ENCODE measurements at regions not wholly inside any gene's neighbourhood (a gene's known extent, or its start where the extent isn't known, plus 50 kb on each side); places are given as distances from the start of the nearest gene placed in this dataset.

- Histone ChIP-seq H3K4me3 (replicated peaks; ENCODE audit: low read depth, low read length) (no peak overlapping the region), H3K27me3 (replicated peaks; ENCODE audit: control insufficient read depth, insufficient read depth, low read length) (no peaks in the 10 kb centered on the region), H3K36me3 (ENCODE audit: control insufficient read depth, insufficient read depth, low read length) (no peaks in the 10 kb centered on the region)
- TF ChIP-seq CTCF (IDR thresholded peaks at IDR 0.05; ENCODE audit: insufficient read depth, low read length, poor library complexity, severe bottlenecking), result no peak
- no peak for DNase-seq (ENCODE audit: extremely low read depth, insufficient read length)
Observed at GRCh38 chr11:59302991-59303390, 55.7 kb upstream of the OR5AN1 start.

- Histone ChIP-seq H3K27me3 (replicated peaks; ENCODE audit: control insufficient read depth, insufficient read depth, low read length) (no peaks in the 10 kb centered on the region), H3K4me3 (replicated peaks; ENCODE audit: low read depth, low read length) (no peak overlapping the region), H3K36me3 (ENCODE audit: control insufficient read depth, insufficient read depth, low read length) (no peaks in the 10 kb centered on the region)
- DNase-seq (ENCODE audit: extremely low read depth, insufficient read length), result no peak
- no peak for TF ChIP-seq CTCF (IDR thresholded peaks at IDR 0.05; ENCODE audit: insufficient read depth, low read length, poor library complexity, severe bottlenecking)
Observed at GRCh38 chr11:59295435-59295834, 63.3 kb upstream of the OR5AN1 start.

GRCh38 chr11:59292611-59293010, 66.1 kb upstream of the OR5AN1 start:
- Histone ChIP-seq H3K36me3 (ENCODE audit: control insufficient read depth, insufficient read depth, low read length) (no peaks in the 10 kb centered on the region), H3K27me3 (replicated peaks; ENCODE audit: control insufficient read depth, insufficient read depth, low read length) (no peaks in the 10 kb centered on the region), H3K4me3 (replicated peaks; ENCODE audit: low read depth, low read length) (no peak overlapping the region)
- no peak for TF ChIP-seq CTCF (IDR thresholded peaks at IDR 0.05; ENCODE audit: insufficient read depth, low read length, poor library complexity, severe bottlenecking)
- DNase-seq (ENCODE audit: extremely low read depth, insufficient read length), result no peak

- Histone ChIP-seq H3K27me3 (replicated peaks; ENCODE audit: control insufficient read depth, insufficient read depth, low read length) (no peaks in the 10 kb centered on the region), H3K36me3 (ENCODE audit: control insufficient read depth, insufficient read depth, low read length) (no peaks in the 10 kb centered on the region), H3K4me3 (replicated peaks; ENCODE audit: low read depth, low read length) (no peak overlapping the region)
- no peak for DNase-seq (ENCODE audit: extremely low read depth, insufficient read length)
- TF ChIP-seq CTCF (IDR thresholded peaks at IDR 0.05; ENCODE audit: insufficient read depth, low read length, poor library complexity, severe bottlenecking), result no peak
Observed at GRCh38 chr11:59291228-59291627, 67.5 kb upstream of the OR5AN1 start.

GRCh38 chr11:59289356-59290181, 69.1 kb upstream of the OR5AN1 start:
- no peak for DNase-seq (ENCODE audit: extremely low read depth, insufficient read length)
- Histone ChIP-seq H3K4me3 (replicated peaks; ENCODE audit: low read depth, low read length) (no peak overlapping the region), H3K27me3 (replicated peaks; ENCODE audit: control insufficient read depth, insufficient read depth, low read length) (no peaks in the 10 kb centered on the region), H3K36me3 (ENCODE audit: control insufficient read depth, insufficient read depth, low read length) (no peaks in the 10 kb centered on the region)
- TF ChIP-seq CTCF (IDR thresholded peaks at IDR 0.05; ENCODE audit: insufficient read depth, low read length, poor library complexity, severe bottlenecking), result no peak
